ENCODE measurements at regions not wholly inside any gene's neighbourhood (a gene's known extent, or its start where the extent isn't known, plus 50 kb on each side); places are given as distances from the start of the nearest gene placed in this dataset.

- H3K36me3 ChIP-seq, result no peaks in the 10 kb centered on the region
- intact Hi-C loops (cut with micrococcal nuclease), result no loop called here
- no peak overlapping the region for H3K4me3 ChIP-seq
- no peaks in the 10 kb centered on the region for H3K27me3 ChIP-seq (ENCODE audit: low read depth)
- H3K9me3 ChIP-seq (replicated peaks), result peaks cover 10% of the 10 kb centered on the region
- no peak overlapping the region for H3K27ac ChIP-seq (replicated peaks)
- H3K4me1 ChIP-seq, result no peaks in the 10 kb centered on the region
- DNase-seq, result no peak
- TF ChIP-seq CTCF (IDR thresholded peaks at IDR 0.05; ENCODE audit: borderline replicate concordance), result no peak
Measured at GRCh38 chr5:89922161-89922560, 487.4 kb downstream of the CETN3 start.

- no peak for TF ChIP-seq CTCF (IDR thresholded peaks at IDR 0.05; ENCODE audit: borderline replicate concordance)
- no peaks in the 10 kb centered on the region for H3K27me3 ChIP-seq (ENCODE audit: low read depth)
- DNase-seq, result no peak
- no peaks in the 10 kb centered on the region for H3K4me1 ChIP-seq
- no peaks in the 10 kb centered on the region for H3K36me3 ChIP-seq
- H3K4me3 ChIP-seq, result no peak overlapping the region
- H3K27ac ChIP-seq (replicated peaks), result no peak overlapping the region
- H3K9me3 ChIP-seq (replicated peaks), result peaks cover 9% of the 10 kb centered on the region
- intact Hi-C loops (cut with micrococcal nuclease), result no loop called here
Measured at GRCh38 chr5:89917112-89917511, 492.4 kb downstream of the CETN3 start.

- no peak for TF ChIP-seq CTCF (IDR thresholded peaks at IDR 0.05; ENCODE audit: borderline replicate concordance)
Measured at GRCh38 chr5:89916131-89916530, 493.4 kb downstream of the CETN3 start.

GRCh38 chr5:89908876-89909275 lies 500.7 kb downstream of the CETN3 start:
- no peak for TF ChIP-seq CTCF (IDR thresholded peaks at IDR 0.05; ENCODE audit: borderline replicate concordance)
- no peak overlapping the region for H3K27ac ChIP-seq (replicated peaks)
- H3K4me3 ChIP-seq, result no peak overlapping the region
- H3K27me3 ChIP-seq (ENCODE audit: low read depth), result no peaks in the 10 kb centered on the region
- DNase-seq, result no peak
- H3K9me3 ChIP-seq (replicated peaks), result peaks cover 11% of the 10 kb centered on the region
- H3K36me3 ChIP-seq, result no peaks in the 10 kb centered on the region
- intact Hi-C loops (cut with micrococcal nuclease), result no loop called here
- no peaks in the 10 kb centered on the region for H3K4me1 ChIP-seq

More at GRCh38 chr5:89916131-89916530, 493.4 kb downstream of the CETN3 start:
- H3K9me3 ChIP-seq (replicated peaks), result peaks cover 9% of the 10 kb centered on the region
- no peaks in the 10 kb centered on the region for H3K36me3 ChIP-seq
- H3K4me3 ChIP-seq, result no peak overlapping the region
- H3K4me1 ChIP-seq, result no peaks in the 10 kb centered on the region
- no peak for DNase-seq
- no peak overlapping the region for H3K27ac ChIP-seq (replicated peaks)
- intact Hi-C loops (cut with micrococcal nuclease), result no loop called here
- no peaks in the 10 kb centered on the region for H3K27me3 ChIP-seq (ENCODE audit: low read depth)

GRCh38 chr5:89904442-89904841 lies 505.1 kb downstream of the CETN3 start:
- Histone ChIP-seq H3K27me3 (ENCODE audit: low read depth) (no peaks in the 10 kb centered on the region), H3K9me3 (replicated peaks) (peaks cover 11% of the 10 kb centered on the region), H3K4me3 (no peak overlapping the region), H3K27ac (replicated peaks) (no peak overlapping the region), H3K4me1 (peaks cover 6% of the 10 kb centered on the region), H3K36me3 (no peaks in the 10 kb centered on the region)
- intact Hi-C loops (cut with micrococcal nuclease), result no loop called here
- no peak for DNase-seq
- TF ChIP-seq CTCF (IDR thresholded peaks at IDR 0.05; ENCODE audit: borderline replicate concordance), result no peak

- peaks cover 8% of the 10 kb centered on the region for H3K9me3 ChIP-seq (replicated peaks)
- H3K4me1 ChIP-seq, result peaks cover 6% of the 10 kb centered on the region
- no peaks in the 10 kb centered on the region for H3K36me3 ChIP-seq
- intact Hi-C loops (cut with micrococcal nuclease), result no loop called here
- peak overlapping the region; percentile 9 for H3K27ac ChIP-seq (replicated peaks)
- no peaks in the 10 kb centered on the region for H3K27me3 ChIP-seq (ENCODE audit: low read depth)
- no peak overlapping the region for H3K4me3 ChIP-seq
- no peak for DNase-seq
- no peak for TF ChIP-seq CTCF (IDR thresholded peaks at IDR 0.05; ENCODE audit: borderline replicate concordance)
Measured at GRCh38 chr5:89901983-89902382, 507.6 kb downstream of the CETN3 start.

All from left ventricle myocardium inferior (tissue), 1 donor.